Jurkat, Clone E6-1 (cell line): ENCODE measurements at regions not wholly inside any gene's neighbourhood (a gene's known extent, or its start where the extent isn't known, plus 50 kb on each side); places are given as distances from the start of the nearest gene placed in this dataset.
"Not testable (repeated sequence)": the region's sequence is repeated elsewhere in the genome, so short reads cannot be mapped to it uniquely, and the experiment has no call there.

Experiments used
- DNase-seq: peaks from one replicate; pipeline ENCODE4 v3.0.0-alpha.2; 2011; ENCODE audit warnings: low read depth, low spot score
- H3K4me3 ChIP-seq: 2 replicates; pipeline ENCODE4 v1.5.1; 2011; ENCODE audit warnings: mild to moderate bottlenecking, low read length, control low read depth, moderate library complexity

- no peak for DNase-seq
- no peak overlapping the region for H3K4me3 ChIP-seq
Observed at GRCh38 chr20:48019940-48020339, 234.7 kb upstream of the SULF2 start.

DNA sequence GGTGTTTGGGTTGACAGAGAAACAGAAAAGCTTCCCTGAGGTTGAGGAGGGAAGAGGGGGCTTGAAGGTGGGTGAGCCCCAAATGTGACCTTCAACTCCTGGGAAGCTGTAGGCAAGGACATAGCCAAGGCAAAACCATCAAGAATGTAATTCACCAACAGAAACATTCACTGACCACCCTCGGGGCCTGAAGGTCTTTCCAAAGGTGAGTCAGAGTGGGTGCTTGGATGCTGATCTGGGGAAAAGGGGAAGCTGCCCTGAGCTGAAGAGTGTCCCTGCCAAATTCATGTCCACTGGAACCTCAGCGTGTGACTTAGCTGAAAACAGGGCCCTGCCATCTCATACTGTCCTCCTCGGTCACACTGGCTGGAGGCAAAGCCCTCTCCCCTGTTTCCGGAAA, 234.2 kb upstream of the SULF2 start:
- H3K4me3 ChIP-seq: no peak overlapping the region
- no peak for DNase-seq

- not testable (repeated sequence) for H3K4me3 ChIP-seq, DNase-seq
Observed at GRCh38 chr20:48018851-48019250, 233.6 kb upstream of the SULF2 start.

GRCh38 chr20:48017992-48018391, 232.7 kb upstream of the SULF2 start:
- no peak overlapping the region for H3K4me3 ChIP-seq
- no peak for DNase-seq

- DNase-seq: no peak
- H3K4me3 ChIP-seq: no peak overlapping the region
Observed at GRCh38 chr20:48017509-48017908, 232.2 kb upstream of the SULF2 start.

DNA sequence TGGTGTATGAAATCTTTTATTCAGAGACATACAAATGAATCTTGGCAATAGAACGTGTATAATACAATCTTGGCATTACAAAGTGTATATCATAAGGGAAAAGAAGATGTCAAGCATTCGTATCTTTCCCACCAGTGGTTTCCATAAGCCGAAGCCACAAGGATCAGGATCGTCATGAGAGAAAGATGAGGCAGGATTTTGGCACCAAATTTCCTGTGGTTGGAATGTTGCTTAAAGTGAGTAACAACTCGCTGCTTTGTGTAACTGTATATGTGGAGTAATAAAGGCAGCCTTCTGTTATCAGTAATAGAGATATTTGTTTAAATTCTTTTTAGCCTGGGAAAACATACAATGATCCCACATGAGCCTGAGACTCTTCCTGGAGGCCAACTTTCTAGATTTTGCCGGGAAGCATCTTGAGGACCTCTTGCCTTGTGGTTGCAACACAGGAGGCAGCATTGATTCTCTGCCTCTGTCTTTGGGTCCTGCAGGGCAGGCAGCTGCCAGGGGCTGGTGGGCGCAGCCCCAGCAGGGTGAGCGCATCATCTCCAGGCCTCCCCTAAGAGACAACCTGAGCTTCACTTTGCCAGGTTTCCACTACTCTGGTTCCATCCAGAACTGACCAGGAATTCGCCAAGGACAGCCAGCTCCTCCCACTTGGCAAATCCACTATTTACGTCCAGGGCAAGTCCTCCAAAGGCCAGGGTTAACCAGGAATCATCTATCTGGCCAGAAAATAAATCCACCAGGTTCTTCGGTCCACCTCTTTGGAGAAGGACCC, 230.9 kb upstream of the SULF2 start:
- DNase-seq: no peak
- no peak overlapping the region for H3K4me3 ChIP-seq

- H3K4me3 ChIP-seq: no peak overlapping the region
- DNase-seq: no peak
Observed at GRCh38 chr20:48015141-48015910, 230.0 kb upstream of the SULF2 start.

- H3K4me3 ChIP-seq: no peak overlapping the region
- DNase-seq: no peak
Observed at GRCh38 chr20:48012401-48012974, 227.2 kb upstream of the SULF2 start.

DNA sequence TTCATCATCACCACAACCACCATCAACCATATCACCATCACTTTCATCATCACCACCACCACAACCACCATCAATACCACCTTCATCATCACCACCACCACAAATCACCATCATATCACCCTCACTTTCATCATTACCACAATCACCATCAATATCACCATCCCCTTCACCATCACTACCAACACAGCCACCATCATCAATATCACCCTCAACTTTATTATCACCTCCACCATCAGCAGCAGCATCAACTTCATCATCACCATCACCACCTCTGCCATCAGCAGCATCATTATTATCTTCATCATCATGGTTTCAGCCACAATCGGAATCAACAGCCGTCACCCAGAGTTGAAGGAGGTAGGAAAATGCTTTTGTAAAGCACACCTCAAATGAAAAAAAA, 225.7 kb upstream of the SULF2 start:
- no peak for DNase-seq
- no peak overlapping the region for H3K4me3 ChIP-seq

GRCh38 chr20:48010623-48011022, 225.3 kb upstream of the SULF2 start:
- no peak overlapping the region for H3K4me3 ChIP-seq
- no peak for DNase-seq

DNA sequence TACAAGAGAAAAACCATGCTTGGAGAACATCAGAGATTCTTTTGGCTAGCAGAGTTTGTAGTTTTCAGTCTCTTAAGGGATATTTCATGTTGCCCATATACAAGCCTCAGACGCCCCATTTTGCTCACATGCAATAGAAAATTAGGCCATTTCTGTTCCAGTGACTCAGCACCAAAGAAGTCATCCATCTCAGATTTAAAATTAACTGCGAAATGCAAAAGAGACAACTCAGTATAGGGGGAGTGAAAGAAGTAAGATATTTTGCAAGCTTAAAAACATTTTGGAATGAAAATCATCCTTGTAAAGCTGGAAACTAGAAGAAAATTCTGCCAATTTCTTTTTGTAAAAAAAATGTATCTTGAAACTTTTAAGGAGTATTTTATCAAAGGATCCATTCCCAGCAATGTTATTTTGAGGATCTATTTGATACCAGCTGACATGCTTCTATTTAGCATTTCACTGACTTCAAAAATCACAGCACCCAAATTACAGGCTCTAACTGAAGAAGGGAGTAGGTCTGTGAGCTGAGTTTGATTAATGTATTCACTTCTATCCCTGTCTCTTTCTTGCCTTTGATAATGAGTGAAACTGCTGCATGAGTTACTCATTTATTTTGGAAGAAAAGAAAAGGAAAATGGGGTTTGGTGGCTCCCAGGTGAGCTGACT, 223.7 kb upstream of the SULF2 start:
- H3K4me3 ChIP-seq: no peak overlapping the region
- no peak for DNase-seq

DNA sequence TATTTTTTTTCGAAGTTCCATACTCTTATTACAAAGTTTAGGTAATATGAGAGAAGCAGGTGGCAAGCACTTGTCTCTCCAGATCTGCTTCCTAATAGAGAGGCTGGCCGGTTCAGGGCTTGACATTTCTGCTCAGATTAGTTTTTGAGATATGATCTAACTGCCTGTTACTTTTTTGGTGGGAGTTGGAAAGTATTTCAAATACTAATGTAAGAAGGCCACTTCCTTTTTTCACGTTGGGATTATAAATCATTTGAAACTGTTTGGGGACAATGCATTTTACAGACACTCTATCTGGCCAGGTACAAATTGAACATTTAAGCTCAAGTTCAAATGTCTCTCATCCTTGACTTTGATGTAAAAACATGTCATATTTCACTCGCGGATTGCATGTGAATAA, 222.1 kb upstream of the SULF2 start:
- DNase-seq: no peak

GRCh38 chr20:48006036-48006833, 221.0 kb upstream of the SULF2 start:
- H3K4me3 ChIP-seq: no peak overlapping the region
- DNase-seq: peak; percentile 87

More for the DNA sequence above, 222.1 kb upstream of the SULF2 start:
- no peak overlapping the region for H3K4me3 ChIP-seq

DNA sequence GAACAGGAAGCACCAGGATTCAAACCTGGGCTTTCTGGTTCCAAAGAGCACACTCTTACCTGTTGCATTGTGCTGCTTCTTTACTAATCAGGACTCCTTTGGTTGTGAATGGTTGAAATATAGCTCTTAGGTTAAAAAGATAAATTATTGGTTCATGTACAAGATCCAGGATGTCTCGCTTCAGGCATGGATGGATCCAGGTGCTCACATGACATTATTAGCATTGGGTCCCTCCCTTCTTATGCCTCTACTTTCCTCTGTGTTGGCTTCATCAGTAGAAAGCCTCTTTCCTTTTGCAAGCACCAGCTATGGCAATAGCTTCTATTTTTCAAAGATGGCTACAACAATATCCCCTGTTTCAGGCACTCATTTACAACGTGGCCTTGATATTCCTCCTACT, 217.7 kb upstream of the SULF2 start:
- DNase-seq: no peak
- H3K4me3 ChIP-seq: no peak overlapping the region

DNA sequence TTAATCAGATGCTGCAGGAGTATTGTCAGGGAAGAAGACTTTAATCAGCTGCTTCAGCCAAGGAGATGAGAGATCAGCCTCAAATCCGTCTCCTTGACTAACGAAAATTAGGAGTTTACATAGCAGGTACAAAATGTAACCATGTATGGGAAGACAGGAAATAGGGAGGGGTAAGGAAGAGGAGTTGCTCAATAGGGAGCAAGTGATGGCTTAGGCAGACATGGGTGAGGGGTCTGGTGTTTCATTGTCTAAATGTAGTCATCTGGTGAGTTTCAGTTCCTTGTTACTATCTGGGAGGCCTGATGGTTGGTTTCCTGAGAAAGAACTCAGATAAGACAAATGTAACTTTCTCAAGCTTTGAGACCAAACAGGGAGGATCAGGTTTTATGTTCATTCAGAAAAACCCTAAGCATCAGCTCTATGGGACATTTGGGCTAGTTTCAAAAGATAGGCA, 217.3 kb upstream of the SULF2 start:
- DNase-seq: no peak
- no peak overlapping the region for H3K4me3 ChIP-seq

GRCh38 chr20:47999166-47999565, 213.9 kb upstream of the SULF2 start:
- DNase-seq: no peak
- no peak overlapping the region for H3K4me3 ChIP-seq

DNA sequence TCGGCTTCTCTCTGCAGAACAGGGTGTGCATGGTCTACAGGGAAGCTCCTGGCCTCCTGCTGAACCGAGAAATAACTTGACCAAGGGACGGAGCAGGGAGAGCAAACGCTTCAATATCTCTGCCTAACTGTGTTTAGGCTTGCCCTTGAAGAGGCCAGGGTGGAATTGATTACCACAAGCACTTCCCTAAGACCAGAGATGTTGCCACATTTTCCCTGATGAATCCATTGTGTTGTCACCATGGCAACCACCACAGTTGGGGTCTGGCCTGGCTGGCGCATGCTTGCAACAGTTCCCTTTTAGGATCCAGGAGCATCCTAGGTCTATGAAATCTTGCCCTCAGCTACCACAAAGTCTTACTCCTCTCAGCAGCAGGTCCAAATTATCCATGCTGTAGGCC, 213.5 kb upstream of the SULF2 start:
- H3K4me3 ChIP-seq: no peak overlapping the region
- DNase-seq: no peak

GRCh38 chr20:47995661-47996060, 210.4 kb upstream of the SULF2 start:
- no peak for DNase-seq
- H3K4me3 ChIP-seq: no peak overlapping the region

DNA sequence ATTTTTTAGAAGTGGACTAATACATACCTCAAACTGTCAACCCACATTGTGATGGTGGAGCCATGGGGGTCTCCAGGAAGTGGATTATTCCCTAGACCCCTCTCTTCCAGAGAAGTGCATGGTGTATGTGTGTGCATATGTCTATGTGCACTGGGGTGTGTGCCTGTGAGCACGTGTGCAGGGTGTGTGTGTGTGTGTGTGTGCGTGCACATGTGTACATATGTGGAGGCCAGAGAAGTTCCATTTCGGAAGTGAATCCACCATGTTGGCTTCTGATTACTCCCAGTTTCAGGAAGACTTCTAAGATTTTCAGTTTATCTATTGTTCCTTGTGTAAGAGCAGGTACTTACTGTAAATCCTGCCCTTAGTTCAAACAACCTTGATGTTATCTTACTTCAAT, 208.5 kb upstream of the SULF2 start:
- no peak for DNase-seq
- H3K4me3 ChIP-seq: no peak overlapping the region
